Ascending aorta (tissue), 2 donors: ENCODE measurements at regions not wholly inside any gene's neighbourhood (a gene's known extent, or its start where the extent isn't known, plus 50 kb on each side); places are given as distances from the start of the nearest gene placed in this dataset.

ENCODE experiments used
- DNase-seq, 2 donors: peaks; one replicate each; pipeline ENCODE4 v3.0.0-alpha.2; 2019; ENCODE audit warnings: low spot score in 2 of 2
- H3K27ac ChIP-seq, 2 donors: fragments of 200-600 bp; sonication (generic); one replicate each; pipeline ENCODE4 v1.5.1; 2016 to 2017; ENCODE audit warnings: mild to moderate bottlenecking in 1 of 2
- H3K27me3 ChIP-seq: fragments of 200-600 bp; sonication (generic); one replicate; pipeline ENCODE4 v1.5.1; 2017
- H3K36me3 ChIP-seq, 2 donors: fragments of 200-600 bp; sonication (generic); one replicate each; pipeline ENCODE4 v1.5.1; 2016
- H3K4me1 ChIP-seq, 2 donors: fragments of 200-600 bp; sonication (generic); one replicate each; pipeline ENCODE4 v1.5.1; 2016 to 2017; ENCODE audit warnings: mild to moderate bottlenecking in 1 of 2
- H3K4me3 ChIP-seq, 2 donors: fragments of 200-600 bp; sonication (generic); one replicate each; pipeline ENCODE4 v1.5.1; 2016 to 2017; ENCODE audit warnings: mild to moderate bottlenecking in 1 of 2
- H3K9me3 ChIP-seq, 2 donors: fragments of 200-600 bp; sonication (generic); one replicate each; pipeline ENCODE4 v1.5.1; 2016
- CTCF ChIP-seq, 3 experiments: fragments of 200-600 bp in 2 of 3; fragments of 450-650 bp in 1 of 3; sonication (generic) in 2 of 3; IDR thresholded peaks; one replicate each; pipeline ENCODE4 v1.5.1; 2016 to 2019; ENCODE audit warnings: antibody characterized with exemption in 3 of 3, mild to moderate bottlenecking in 1 of 3, moderate library complexity in 1 of 3
- intact Hi-C: fragments of 100-400 bp; cut with DNase I; formaldehyde crosslinking; loops from one replicate; pipeline ENCODE4 v1.15.1; 2023

DNA sequence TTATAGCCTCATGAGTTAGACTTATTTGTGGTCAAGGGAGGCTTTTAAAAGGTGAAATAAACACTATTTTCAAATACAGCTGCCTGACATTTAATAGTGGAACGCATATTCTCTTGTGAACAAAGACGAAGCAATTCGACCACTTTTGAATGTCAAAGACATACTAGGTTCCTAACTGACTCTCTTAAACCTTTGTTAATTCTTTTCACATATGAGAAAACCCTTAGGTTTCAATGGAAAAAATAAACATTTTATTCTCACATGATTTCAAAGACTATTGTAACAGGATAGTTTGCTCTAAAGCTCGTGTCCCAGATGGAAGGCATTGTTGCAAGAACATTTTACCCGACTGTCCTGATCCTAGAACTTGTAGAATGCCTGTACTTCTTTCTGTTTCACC, 74.8 kb upstream of the BOC start:
- Histone ChIP-seq H3K27me3 (no peaks in the 10 kb centered on the region), H3K4me1 (no peaks in the 10 kb centered on the region), H3K27ac (no peak overlapping the region), H3K4me3 (no peak overlapping the region), H3K36me3 (no peaks in the 10 kb centered on the region), H3K9me3 (peaks cover 0 to 4% of the 10 kb centered on the region in 2 donors)
- intact Hi-C loops, result loop anchor here (1.0 to 10.0 kb wide), 3 partner anchors 86 to 488 kb away; no protein-coding TSS in a partner anchor
- DNase-seq, result no peak
- no peak for TF ChIP-seq CTCF (IDR thresholded peaks at IDR 0.05)

DNA sequence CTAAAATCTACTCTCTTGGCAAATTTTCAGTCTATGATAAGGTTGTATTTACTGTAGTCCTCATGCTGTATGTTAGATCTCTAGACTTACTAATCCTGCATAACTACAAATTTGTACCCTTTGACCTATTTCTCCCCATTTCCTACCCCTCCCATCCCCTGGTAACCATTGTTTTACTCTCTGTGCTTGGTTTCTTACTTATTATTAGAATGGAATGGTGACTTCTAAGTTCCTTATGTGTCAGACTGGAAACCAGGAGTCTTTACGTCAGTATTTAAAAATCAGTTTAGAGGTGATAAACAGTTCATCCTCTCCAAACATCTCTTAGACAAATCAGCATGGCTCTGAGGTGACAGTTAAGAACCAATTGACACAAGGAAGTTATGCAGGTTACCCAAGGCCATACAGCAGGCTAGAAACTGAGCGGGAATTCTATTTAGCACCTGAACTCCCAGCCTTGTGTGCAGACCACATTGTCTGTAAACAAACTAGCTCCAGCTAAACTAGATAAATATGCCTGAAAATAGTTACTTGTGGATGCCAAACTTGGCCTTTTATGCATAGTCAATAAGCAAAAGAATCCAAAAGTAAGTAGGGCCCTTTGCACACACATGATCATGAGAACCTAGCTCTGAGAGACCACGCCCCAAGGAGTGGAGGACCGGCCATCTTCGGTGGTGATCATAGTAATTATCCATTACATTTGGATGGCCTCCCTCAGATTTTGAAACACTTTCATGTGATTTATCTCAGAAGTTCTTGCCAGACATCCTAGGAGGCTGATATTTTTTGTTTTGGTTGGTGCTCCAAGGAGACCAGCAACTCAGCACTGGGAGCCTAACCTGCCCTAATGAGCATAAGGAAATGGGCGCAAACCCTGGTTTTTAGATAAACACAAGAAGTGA, 72.3 kb upstream of the BOC start:
- peaks cover 0 to 4% of the 10 kb centered on the region in 2 donors for H3K9me3 ChIP-seq
- no peak for TF ChIP-seq CTCF (IDR thresholded peaks at IDR 0.05)
- H3K27me3 ChIP-seq, result no peaks in the 10 kb centered on the region
- H3K4me1 ChIP-seq, result no peaks in the 10 kb centered on the region
- no peak overlapping the region for H3K27ac ChIP-seq
- intact Hi-C loops, result loop anchor here (10.0 kb wide), 1 partner anchor 486 kb away; no protein-coding TSS in a partner anchor
- H3K36me3 ChIP-seq, result no peaks in the 10 kb centered on the region
- H3K4me3 ChIP-seq, result no peak overlapping the region
- DNase-seq, result no peak

GRCh38 chr3:113140876-113141275, 70.5 kb upstream of the BOC start:
- peaks cover 0 to 4% of the 10 kb centered on the region in 2 donors for H3K9me3 ChIP-seq
- intact Hi-C loops, result no loop called here
- H3K4me1 ChIP-seq, result no peaks in the 10 kb centered on the region
- no peaks in the 10 kb centered on the region for H3K27me3 ChIP-seq
- no peak overlapping the region for H3K27ac ChIP-seq
- DNase-seq, result no peak
- H3K4me3 ChIP-seq, result no peak overlapping the region
- H3K36me3 ChIP-seq, result no peaks in the 10 kb centered on the region
- no peak for TF ChIP-seq CTCF (IDR thresholded peaks at IDR 0.05)

GRCh38 chr3:113141543-113141942, 69.8 kb upstream of the BOC start:
- Histone ChIP-seq H3K27ac (no peak overlapping the region), H3K9me3 (peaks cover 0 to 4% of the 10 kb centered on the region in 2 donors), H3K4me1 (no peaks in the 10 kb centered on the region), H3K4me3 (no peak overlapping the region), H3K36me3 (no peaks in the 10 kb centered on the region), H3K27me3 (no peaks in the 10 kb centered on the region)
- no peak for TF ChIP-seq CTCF (IDR thresholded peaks at IDR 0.05)
- no peak for DNase-seq
- intact Hi-C loops, result no loop called here

- Histone ChIP-seq H3K27me3 (no peaks in the 10 kb centered on the region), H3K36me3 (no peaks in the 10 kb centered on the region), H3K4me3 (no peak overlapping the region), H3K4me1 (no peaks in the 10 kb centered on the region), H3K9me3 (peaks cover 0 to 4% of the 10 kb centered on the region in 2 donors), H3K27ac (no peak overlapping the region)
- no peak for TF ChIP-seq CTCF (IDR thresholded peaks at IDR 0.05)
- intact Hi-C loops, result no loop called here
- no peak for DNase-seq
Observed at GRCh38 chr3:113142476-113142875, 68.9 kb upstream of the BOC start.
